PFSK-1 (cell line): ENCODE measurements at regions not wholly inside any gene's neighbourhood (a gene's known extent, or its start where the extent isn't known, plus 50 kb on each side); places are given as distances from the start of the nearest gene placed in this dataset.

ENCODE experiments used
- FOXP2 ChIP-seq: optimal IDR thresholded peaks from 2 replicates; pipeline ENCODE3; 2011; ENCODE audit warnings: borderline replicate concordance, control low read depth, inconsistent platforms; ENCODE audit not compliant: insufficient read depth; ENCODE audit errors: extremely low read length, extremely low read depth
- POLR2AphosphoS5 ChIP-seq: IDR thresholded peaks from 2 replicates; pipeline ENCODE4 v1.6.1; 2012; ENCODE audit warnings: low read depth, mild to moderate bottlenecking, control low read depth, low read length, moderate library complexity
- SIN3A ChIP-seq: IDR thresholded peaks from 2 replicates; pipeline ENCODE4 v1.6.1; 2012; ENCODE audit warnings: mild to moderate bottlenecking, low read length, moderate library complexity, borderline replicate concordance; ENCODE audit not compliant: insufficient read depth
- TAF1 ChIP-seq: IDR thresholded peaks from 2 replicates; pipeline ENCODE4 v1.6.1; 2012; ENCODE audit warnings: low read length, control low read depth, borderline replicate concordance; ENCODE audit not compliant: insufficient read depth
- TF ChIP-seq, protein P1 (sequence below), 2 experiments: IDR thresholded peaks; 2 replicates each; pipeline versions ENCODE4 v1.6.1 to v1.8.0; 2011 to 2012; ENCODE audit warnings: low read depth in 2 of 2, low read length in 2 of 2, control low read depth in 1 of 2, inconsistent platforms in 1 of 2, mild to moderate bottlenecking in 1 of 2, moderate library complexity in 1 of 2; ENCODE audit not compliant: insufficient read depth in 1 of 2

DNA sequence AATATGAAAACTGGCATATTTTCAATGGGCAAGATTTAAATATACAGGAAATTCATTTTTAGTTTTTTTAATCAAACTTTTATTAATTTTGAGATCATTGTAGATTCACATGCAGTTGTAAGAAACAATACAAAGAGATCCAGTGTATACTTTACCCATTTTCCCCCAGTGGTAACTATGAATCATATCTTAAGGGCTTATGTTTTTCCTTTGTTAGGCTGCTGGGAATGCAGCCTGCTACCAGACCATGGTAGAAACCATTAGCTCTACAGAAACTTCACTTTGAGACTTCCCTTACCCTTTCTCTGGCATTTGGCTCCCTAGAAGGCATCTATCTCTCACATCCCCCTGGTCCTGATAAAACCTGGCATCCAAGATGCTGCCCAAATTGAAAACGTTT lies 147.6 kb upstream of the EOLA2 start:
- TF ChIP-seq POLR2AphosphoS5 (no peak), SIN3A (no peak), TAF1 (no peak), FOXP2 (no peak)
- TF ChIP-seq, protein P1, sequence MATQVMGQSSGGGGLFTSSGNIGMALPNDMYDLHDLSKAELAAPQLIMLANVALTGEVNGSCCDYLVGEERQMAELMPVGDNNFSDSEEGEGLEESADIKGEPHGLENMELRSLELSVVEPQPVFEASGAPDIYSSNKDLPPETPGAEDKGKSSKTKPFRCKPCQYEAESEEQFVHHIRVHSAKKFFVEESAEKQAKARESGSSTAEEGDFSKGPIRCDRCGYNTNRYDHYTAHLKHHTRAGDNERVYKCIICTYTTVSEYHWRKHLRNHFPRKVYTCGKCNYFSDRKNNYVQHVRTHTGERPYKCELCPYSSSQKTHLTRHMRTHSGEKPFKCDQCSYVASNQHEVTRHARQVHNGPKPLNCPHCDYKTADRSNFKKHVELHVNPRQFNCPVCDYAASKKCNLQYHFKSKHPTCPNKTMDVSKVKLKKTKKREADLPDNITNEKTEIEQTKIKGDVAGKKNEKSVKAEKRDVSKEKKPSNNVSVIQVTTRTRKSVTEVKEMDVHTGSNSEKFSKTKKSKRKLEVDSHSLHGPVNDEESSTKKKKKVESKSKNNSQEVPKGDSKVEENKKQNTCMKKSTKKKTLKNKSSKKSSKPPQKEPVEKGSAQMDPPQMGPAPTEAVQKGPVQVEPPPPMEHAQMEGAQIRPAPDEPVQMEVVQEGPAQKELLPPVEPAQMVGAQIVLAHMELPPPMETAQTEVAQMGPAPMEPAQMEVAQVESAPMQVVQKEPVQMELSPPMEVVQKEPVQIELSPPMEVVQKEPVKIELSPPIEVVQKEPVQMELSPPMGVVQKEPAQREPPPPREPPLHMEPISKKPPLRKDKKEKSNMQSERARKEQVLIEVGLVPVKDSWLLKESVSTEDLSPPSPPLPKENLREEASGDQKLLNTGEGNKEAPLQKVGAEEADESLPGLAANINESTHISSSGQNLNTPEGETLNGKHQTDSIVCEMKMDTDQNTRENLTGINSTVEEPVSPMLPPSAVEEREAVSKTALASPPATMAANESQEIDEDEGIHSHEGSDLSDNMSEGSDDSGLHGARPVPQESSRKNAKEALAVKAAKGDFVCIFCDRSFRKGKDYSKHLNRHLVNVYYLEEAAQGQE (IDR thresholded peaks at IDR 0.05; ENCODE audit: insufficient read depth in 1 of 2, low read depth in 2 of 2, low read length in 2 of 2), result no peak

DNA sequence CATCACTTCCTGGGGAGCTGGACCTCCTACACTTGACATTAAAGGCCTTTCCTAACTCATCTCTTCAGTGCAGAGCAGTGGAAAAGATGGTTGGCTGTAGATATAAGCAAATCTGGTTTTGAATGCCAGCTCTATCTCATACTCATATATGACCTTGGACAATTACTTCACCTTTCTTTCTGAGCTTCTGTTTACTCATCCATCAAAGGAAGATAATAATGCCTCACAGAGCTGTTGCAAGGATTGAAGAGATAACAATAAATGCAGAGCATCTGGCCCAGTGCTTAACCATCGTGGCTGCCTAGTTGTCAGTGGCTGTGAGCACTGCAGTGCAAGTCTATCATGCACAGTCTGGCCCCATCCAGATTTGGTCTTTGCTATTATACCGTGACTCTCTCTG lies 148.1 kb upstream of the EOLA2 start:
- TF ChIP-seq SIN3A, result no peak
- no peak for TF ChIP-seq POLR2AphosphoS5
- TF ChIP-seq, protein P1 (IDR thresholded peaks at IDR 0.05; ENCODE audit: insufficient read depth in 1 of 2, low read depth in 2 of 2, low read length in 2 of 2), result no peak
- TF ChIP-seq FOXP2, result no peak
- TF ChIP-seq TAF1, result no peak

DNA sequence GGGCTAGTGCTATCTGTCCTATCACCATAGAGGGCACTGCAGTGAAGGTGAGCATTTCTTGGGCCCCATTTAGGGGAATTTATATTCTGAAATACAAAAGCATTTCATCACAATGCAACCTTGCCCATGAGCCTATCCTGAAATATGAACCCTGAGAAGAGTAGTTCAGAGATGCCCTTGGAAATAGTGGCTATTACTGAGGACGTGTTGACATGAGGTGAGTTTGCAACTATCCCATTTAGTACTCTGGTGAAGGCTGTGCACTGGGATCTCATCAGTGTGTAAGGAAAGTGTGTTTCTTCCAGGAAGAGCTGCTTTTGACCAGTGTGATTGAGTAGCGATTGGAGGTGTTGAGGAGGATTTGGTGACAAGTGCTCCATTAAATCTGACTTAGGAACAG lies 149.3 kb upstream of the EOLA2 start:
- TF ChIP-seq, protein P1 (IDR thresholded peaks at IDR 0.05; ENCODE audit: insufficient read depth in 1 of 2, low read depth in 2 of 2, low read length in 2 of 2), result no peak
- TF ChIP-seq POLR2AphosphoS5 (no peak), SIN3A (no peak), FOXP2 (no peak), TAF1 (no peak)

DNA sequence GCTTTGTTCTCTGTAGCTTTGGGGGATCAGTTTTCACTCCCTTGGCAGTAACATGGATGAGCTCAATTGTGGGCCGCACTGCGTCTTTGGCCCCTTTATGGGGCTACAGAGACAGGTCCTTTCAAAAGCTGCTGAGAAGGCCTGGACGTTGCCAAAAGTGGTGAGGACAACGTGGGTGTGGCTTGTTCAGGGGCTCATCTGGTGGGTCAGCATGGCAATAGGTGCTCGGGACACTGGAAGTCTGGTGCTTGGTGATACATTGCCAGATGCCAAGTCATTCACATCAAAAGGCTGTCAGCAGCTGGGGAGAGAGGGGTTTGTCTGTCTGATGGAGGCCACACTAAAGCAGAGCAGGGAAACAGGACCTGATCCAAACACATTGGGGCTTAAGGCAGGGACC lies 149.8 kb upstream of the EOLA2 start:
- TF ChIP-seq TAF1 (no peak), POLR2AphosphoS5 (no peak), SIN3A (no peak), FOXP2 (no peak)
- TF ChIP-seq, protein P1 (IDR thresholded peaks at IDR 0.05; ENCODE audit: insufficient read depth in 1 of 2, low read depth in 2 of 2, low read length in 2 of 2), result no peak
